ENCODE measurements at regions not wholly inside any gene's neighbourhood (a gene's known extent, or its start where the extent isn't known, plus 50 kb on each side); places are given as distances from the start of the nearest gene placed in this dataset.

DNA sequence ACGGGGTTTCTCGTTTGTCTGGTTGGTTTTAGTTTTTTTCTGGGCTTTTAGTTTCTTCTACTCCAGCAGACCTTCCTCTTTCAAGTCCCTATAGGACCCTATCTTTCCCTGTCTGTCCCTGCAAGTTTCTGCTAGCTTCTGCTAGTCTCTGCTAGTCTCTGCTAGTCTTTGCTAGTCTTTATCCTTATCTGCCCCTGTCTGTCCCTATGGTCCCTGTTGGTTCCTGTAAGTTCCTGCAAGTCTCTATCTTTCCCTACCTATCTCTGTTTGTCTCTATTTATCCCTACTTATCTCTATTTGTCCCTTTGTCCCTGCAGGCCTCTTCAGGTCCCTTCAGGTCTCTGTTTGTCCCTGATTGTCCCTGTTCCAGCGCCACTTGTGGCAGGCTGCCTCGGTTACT is 81.5 kb upstream of the PLEKHG7 start:
- TF ChIP-seq ZNF274 (IDR thresholded peaks at IDR 0.05; ENCODE audit: low read depth, low read length) (no peak), YY1 (IDR thresholded peaks at IDR 0.05; ENCODE audit: insufficient read depth, insufficient read length) (no peak)
